ENCODE measurements at regions not wholly inside any gene's neighbourhood (a gene's known extent, or its start where the extent isn't known, plus 50 kb on each side); places are given as distances from the start of the nearest gene placed in this dataset.

DNA sequence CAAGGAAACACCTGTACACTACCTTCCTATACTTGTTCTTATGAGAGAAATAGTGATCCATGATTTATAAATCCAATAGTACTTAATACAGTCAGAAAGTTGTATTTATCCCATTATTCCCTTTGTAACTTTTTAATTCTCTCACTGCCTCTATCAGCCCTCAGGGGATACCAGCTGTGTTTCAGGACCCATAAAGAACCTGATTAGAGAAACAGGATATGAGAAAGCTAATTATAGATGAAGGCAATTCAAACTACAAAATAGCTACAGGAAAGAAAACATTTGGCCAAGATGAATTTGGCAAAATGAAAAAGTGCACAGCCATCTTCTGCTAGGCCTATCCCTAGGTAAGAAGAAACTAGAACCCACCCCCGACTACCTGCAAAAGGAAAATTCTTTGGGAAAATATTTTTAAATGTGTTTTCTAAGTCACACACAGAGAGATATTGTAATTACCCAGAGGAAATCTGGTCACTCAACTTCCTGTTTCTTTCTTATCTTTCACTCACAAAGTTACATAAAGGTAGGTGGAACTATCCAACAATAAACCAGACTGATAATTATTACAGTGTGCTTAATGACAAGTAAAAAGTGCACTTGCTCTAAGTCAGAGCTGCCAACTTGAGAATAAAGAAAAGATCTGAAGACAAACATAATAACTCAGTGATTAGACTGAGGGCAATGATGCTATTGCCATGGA, 836.5 kb upstream of the HTR2C start:
- no peak for DNase-seq (ENCODE audit: low read depth, low spot score)

DNA sequence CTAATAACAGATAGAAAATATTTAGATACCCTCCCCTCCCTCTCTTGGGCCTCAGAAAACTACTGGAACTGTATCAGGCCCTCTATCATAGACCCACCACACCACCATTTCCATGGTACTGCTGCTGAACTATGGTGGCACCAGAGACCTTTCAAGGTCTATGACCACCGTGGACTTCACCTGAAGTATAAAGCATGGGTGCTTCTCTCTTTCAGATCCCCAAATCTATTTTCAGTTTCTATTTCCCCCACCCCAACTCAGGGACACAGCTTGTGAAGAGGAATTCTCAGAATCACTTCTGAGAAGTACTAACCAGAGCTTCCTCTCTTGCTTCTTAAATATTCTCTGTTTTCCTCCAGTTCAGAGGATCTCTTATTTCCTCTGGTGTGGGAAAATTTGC, 840.8 kb upstream of the HTR2C start:
- no peak for DNase-seq (ENCODE audit: low read depth, low spot score)

DNA sequence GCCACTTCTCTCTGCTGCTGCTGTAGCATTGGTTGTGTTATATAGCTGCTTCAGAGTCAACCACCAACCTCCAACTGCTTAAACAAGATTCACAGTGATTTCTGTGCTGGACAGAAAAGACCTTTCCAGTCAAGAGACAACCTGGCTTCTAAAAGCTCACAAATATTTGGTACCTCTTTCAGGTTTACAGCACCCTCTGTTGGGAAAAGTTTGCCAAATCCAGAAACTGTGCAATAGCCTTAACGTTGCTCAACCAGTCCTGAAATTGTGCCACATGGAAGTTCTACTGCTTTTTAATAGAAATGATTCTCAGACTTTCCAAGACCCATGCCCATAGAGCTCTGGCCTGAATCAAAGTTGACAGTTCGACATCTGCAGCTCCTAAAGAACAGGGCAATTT, 842.1 kb upstream of the HTR2C start:
- DNase-seq (ENCODE audit: low read depth, low spot score): peak; percentile 54

DNA sequence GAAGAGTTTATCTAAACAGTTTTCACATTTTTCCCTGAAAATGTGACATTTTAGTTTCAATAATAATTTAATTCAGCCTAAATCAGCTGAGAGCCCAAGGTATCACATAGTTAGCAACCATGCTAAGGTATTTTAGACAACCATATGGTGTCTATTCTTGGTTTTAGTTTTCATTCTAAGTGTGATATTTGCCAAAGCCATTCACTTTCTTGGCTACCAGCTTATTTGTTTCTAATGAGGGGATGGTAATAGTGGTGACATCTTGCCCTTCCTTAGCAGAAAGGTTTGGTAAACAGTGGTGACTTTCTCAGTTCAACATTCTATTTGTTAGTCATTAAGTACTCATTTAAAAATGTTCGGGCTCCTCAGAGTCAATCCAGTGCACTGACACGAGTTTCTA, 854.9 kb upstream of the HTR2C start:
- DNase-seq (ENCODE audit: low read depth, low spot score): no peak

DNA sequence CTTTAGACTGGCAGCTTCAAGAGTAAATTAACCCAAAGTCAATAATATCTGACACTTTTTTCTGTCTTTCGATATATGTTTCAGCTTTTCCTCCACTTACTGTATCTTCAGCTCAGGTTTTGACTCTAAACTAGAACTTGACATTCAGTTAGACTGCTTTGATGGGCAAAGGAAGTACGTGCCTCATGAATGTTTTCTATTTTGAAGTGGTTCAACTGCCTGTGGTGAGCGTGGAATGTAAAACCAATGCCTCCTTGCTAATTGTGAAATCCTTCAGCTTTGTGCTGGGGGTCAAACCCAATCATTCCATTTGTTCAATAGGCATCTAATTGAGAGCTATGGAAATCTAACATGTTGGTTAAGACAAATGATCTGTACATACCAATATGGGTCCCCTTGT, 857.0 kb upstream of the HTR2C start:
- DNase-seq (ENCODE audit: low read depth, low spot score): peak; percentile 41

DNA sequence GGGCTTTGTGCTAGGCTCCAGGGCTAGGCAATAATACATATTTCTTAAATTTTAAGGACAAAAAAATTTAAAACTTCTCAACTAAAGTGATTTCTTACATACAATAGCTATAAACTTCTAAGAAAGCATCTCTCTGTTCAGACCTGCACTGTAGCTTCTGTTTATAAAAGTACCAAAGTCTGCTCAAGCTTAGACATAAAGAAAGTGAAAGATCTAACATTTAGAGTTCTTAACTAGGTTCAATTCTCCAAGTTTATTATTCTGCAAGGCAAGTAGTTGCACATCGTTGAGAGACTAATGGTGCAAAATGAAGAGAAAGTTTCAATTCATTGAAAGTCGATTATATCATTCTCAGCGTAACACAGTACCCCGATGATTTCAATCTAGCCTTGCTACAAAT, 857.4 kb upstream of the HTR2C start:
- DNase-seq (ENCODE audit: low read depth, low spot score): no peak

DNA sequence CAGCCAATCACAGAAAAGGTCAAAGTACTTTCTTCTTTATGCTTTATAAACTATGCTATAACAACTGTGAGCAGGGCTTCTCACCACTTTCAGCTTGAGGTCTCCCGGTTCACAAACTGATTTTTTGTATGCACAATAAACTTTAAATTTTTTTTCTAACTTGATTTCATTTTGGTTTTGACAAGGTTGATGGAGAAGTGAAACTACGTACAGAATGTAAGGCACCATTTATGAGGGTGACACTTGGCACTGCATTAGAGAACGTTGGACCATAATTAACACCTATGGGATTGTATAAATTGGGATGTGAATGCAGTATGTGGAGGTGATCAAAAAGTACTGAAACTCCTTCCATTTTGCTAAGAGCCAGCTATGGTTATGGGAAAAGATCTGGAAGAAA, 857.9 kb upstream of the HTR2C start:
- DNase-seq (ENCODE audit: low read depth, low spot score): no peak

DNA sequence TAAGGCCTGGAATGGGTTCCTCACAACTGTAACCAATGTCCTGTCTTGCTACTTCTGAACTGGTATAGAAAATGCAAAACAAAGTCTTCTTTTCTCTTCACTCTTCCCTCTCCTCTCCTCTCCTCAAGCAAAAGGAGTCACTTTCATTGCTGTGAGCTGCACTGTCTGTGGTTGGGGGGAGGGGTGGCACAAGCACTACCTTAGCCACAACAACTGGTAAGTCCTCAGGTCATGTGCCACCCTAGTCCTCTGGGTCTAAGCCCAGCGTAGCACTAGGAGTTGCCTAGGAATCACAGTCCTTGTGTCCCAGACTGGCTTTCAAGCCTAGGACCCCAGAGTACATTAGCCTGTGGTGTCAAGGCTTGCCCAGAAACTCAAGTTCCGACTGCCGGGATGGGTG, 859.3 kb upstream of the AMOT start:
- no peak for DNase-seq (ENCODE audit: low read depth, low spot score)

DNA sequence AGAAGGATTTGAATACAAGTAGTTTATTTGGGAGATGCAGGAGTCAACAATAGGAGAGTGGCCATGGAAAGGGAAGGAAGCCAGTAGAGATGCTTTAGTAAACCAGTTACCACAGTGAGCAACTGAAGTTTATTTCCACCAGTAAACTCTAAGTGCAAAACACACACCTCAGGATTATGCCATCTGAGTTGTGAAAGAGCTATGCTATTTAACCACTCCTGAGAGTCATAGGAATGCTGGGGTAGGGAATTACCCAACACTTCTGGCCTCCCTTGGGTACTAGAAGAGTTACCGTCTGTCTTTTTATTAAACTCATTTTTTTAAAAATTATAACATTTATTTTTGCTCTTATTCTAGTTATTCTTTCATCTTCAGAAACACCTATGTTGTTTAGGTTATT, 834.6 kb upstream of the AMOT start:
- peak; percentile 7 for DNase-seq (ENCODE audit: low read depth, low spot score)

DNA sequence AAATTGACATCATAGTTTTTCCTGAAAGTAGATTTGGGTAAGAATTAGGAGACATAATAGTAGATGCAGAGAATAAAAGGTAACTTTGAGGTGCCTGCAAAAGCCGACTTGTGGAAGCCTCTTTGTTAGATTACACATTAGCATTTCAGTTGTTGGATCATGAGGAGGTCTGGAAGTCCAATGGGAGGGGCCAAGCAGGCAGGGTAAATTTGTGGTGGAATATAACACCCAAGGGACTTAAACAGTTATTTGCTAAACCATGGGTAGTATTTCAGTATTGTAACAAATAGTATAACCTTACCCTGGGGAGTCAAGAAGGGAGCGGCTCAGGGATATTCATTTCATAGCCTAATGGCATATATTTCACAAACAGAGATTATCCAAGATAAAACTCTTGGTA, 810.7 kb upstream of the AMOT start:
- no peak for DNase-seq (ENCODE audit: low read depth, low spot score)

DNA sequence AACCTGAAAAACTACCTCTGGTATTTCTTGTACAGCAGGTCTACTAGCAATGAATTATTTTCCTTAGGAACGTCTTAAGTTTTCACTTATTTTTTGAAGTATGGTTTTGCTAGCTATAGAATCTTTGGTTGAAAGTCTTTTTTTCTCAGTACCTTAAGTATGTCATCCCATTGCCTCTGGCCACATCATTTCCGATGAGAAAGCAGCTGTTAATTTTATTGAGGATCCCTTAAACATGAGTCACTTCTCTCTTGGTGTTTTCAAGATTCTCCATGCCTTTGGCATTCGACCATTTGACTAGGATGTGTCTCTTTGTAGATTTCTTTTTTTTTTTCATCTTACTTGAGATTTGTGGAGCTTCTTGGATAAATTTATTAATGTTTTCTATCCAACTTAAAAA, 803.8 kb upstream of the AMOT start:
- peak; percentile 3 for DNase-seq (ENCODE audit: low read depth, low spot score)

DNA sequence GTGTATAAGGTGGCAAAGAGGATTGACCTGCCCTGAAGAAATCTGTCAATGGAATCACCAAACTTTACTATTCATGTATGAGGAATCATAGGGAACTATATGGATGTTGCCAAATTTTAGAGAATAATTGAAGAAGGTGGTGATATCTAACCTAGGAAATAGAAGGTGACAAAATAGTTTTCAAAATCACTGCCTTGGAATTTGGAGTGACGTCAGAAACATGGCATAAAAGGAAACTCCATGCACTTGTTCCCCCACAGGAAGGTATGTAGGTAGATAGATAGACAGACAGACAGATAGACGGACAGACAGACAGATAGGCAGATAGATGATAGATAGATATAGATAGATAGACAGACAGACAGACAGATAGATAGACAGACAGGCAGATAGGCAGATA, 793.9 kb upstream of the AMOT start:
- no peak for DNase-seq (ENCODE audit: low read depth, low spot score)

DNA sequence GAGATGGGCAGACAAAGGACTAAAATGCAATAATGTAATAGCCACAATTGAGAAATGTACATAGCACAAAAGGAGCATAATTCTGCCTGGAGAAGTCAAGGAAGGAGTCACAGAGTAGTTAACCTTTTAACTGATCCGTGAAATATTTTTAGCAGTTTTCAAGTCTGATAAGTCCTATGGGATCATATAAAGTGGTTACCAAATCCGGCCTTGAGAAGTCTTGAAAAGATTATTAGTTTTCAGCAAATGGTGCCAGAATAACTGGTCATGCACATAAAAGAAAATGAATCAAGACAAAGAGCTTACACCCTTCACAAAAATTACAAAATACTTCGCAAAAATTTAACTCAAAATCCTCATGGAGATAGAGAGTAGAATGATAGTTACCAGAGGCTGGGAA, 788.7 kb upstream of the AMOT start:
- DNase-seq (ENCODE audit: low read depth, low spot score): no peak

DNA sequence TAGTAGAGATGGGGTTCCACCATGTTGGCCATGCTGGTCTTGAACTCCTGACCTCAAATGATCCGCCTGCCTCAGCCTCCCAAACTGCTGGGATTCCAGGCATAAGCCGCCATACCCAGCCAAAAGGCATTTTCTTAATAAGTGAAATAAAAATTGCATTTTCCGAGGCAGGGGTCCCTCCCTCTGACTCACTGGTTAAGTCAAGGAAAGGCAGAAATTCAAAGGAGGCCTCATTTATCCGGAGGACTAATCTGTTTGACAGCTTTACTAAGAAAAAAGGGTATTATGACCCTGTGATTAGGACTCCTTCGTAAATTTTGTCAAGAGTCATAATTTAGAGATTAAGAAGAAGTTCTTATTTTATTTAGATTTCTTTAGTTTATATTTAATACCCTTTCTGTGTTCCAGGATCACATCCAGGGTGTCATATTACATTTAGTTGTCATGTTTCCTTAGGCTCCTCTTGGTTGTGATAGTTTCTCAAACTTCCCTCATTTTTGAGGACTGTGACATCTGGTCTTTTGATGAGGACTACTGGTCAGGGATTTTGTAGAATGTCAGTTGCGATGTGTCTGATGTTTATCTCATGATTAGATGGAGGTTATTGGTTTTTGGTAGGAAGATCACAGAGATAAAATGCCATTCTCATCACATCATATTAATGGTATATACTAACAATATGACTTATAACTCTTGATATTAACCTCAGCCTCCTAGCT, 753.7 kb upstream of the AMOT start:
- no peak for DNase-seq (ENCODE audit: low read depth, low spot score)

DNA sequence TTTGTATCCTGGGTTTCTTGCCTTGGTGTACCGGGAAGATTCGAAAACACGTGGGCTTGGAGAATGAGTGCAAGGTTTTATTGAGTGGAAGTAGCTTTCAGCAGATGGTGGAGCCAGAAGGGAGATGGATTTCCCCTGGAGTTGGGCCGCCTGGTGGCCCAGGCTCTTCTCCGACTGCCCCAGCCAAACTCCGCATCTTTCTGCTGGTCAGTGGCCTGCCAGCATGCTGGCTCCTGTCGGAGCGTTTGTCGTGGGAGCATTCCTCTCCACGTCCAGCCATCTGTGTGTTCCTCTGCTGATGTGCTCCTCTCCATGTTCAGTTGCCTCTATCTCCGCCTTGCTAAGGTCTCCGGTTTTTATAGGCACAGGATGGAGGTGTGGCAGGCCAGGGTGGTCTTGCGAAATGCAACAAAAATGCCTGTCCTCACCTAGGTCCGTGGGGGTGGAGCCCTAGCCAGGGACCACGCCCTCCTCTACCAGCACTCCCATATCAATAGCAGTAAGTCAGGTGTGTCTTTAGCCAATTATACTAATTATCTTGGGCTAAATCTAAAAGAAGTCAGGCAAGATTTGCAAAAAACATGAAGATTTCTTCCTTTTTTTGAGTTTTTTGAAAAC, 745.8 kb upstream of the AMOT start:
- DNase-seq (ENCODE audit: low read depth, low spot score): no peak

DNA sequence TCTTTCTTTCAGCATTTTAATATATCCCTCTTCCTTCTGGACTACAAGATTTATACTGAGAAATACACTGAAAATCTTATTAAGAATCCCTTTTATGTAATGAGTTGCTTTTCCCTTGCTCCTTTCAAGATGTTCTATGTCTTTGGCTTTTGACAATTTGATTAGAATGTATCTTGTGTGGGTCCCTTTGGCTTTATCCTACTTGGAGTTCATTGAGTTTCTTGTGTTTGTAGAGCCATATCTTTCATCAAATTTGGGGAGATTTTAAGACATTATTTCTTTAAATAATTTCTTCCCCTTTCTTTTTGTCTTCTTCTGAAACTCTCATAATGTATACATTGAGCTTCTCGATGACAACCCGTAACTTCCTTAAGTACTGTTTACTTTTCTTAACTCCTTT, 739.9 kb upstream of the AMOT start:
- DNase-seq (ENCODE audit: low read depth, low spot score): no peak

DNA sequence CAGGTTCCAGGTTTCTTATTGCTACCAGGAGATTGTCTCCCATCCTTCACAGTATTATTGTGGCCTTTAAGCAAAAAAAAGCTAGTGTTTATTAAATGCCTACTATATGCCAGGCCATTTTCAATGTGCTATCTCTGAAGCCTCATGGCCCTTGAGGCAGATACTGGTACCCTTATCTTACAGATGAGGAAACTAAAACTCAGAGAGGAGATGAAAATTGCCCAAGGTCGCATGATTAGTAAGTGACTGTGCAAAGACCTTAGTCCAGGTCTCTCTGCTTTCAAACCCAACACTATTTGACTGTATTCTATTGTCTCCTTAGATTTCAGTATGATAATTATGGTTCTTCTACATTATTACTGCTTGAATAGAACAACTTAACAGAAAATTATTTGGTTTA, 717.9 kb upstream of the AMOT start:
- DNase-seq (ENCODE audit: low read depth, low spot score): no peak

DNA sequence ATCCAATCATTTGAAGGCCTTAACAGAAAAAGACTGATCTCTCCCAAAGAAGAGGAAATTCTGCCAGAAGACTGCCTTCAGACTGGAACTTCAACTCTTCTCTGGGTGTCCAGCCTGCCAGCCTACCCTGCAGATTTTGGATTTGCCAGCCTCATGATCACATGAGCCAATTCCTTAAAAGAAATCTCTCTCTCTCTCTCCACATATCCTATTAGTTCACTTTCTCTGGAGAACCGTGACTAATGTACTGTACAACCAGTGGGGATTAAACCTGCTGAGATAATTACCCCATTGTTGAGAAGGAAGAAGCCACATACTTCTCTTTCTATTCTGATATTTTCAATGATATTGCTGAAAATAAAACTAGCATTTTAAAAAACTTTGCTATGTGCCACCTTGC, 711.3 kb upstream of the AMOT start:
- no peak for DNase-seq (ENCODE audit: low read depth, low spot score)

DNA sequence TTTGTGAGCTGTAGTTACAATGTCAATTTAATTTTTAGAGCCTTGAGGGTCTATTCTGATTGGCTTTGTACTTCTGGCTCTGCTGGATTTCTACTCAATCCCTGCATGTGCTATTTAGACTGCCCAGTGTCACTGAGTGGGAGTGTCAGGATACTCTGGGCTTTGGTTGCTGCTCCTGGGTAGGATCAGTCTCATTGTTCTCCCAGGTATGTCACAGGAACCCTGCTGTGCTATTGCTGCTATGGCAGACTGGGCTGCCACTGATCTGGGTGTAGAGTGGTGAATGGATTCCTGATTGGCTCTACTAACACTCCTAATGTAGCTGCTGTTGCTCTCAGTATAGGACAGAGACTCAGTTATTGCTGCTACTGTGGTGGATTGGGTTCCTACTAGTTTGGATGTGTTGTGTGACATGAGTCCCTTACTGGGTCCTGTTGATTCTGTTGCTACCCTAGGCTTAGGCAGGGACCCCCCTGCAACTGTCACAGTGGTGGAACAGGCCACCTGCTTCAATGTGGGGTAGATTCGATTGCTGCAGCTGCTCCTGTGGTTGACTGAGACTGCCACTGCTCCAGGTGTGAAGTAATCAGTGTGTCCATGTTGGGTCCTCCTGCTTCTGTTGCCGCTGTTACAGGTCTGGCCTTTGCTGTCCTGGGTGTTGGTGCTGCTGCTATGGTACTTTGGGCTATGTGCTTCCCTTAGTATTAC, 707.8 kb upstream of the AMOT start:
- no peak for DNase-seq (ENCODE audit: low read depth, low spot score)

DNA sequence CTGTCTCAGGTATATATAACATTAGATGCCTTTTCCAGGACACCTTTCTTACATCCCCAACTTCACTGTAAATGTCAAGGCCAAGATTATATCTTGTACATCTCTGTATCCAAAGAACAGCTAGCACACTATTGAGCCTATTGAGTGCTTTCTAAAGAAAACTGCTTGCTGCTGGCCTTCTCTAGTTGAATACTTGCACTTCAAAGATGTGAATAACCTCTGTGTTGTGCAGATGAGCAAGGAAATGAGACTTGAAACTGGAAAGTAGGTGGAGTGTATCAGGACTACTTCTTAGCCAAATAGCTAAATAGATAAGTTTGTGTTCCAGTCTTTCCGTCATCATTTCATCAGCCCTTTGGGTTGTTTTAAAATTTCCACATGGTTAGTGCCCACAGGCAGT, 704.4 kb upstream of the AMOT start:
- no peak for DNase-seq (ENCODE audit: low read depth, low spot score)

DNA sequence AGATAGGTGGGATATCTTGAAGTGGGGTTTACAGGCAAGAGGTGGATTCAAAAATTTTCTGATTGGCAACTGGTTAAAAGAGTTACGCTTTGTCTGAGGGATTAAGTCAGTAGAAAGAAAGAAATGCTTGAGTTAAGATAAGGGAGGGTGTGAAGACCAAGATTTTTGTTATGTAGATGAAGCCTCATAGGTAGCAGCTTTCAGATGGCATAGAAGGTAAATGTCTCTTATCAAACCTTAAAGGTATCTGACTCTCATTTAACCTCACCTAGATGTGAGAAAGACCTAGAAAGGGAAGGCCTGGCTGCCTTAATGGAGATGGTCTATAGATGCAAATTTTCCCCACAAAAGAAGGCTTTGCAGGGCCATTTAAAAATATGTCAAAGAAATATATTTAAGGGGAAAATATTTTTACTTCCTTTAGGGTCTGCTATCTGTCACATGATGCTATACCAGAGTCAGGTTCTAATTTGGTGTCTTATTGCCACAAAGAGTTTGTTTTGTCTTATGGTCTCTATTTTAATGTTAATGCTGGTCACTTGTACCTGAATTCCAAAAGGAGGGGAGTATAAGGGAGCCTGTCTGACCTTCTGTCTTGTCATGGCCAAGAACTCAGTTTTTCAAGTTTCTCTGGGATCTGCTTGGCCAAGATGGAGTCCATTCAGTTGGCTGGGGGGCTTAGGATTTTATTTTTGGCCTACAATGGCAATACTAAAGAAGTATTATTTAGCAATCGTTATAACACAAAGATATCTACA, 699.1 kb upstream of the AMOT start:
- DNase-seq (ENCODE audit: low read depth, low spot score): no peak

Measured in astrocyte of the hippocampus (primary cell).